HG02642 (cell line): ENCODE measurements at regions not wholly inside any gene's neighbourhood (a gene's known extent, or its start where the extent isn't known, plus 50 kb on each side); places are given as distances from the start of the nearest gene placed in this dataset.
"Not testable (repeated sequence)": the region's sequence is repeated elsewhere in the genome, so short reads cannot be mapped to it uniquely, and the experiment has no call there.

Experiments
- ATAC-seq: cut with Tn5 transposase; IDR thresholded peaks from one replicate; pipeline ENCODE4 v1.9.1; 2021; ENCODE audit warnings: mild to moderate bottlenecking; ENCODE audit not compliant: unreplicated experiment, poor library complexity

GRCh38 chr3:95506174-95506573 is 1308.2 kb upstream of the EPHA6 start:
- no peak for ATAC-seq

- no peak for ATAC-seq
Measured at GRCh38 chr3:95508124-95508523, 1306.3 kb upstream of the EPHA6 start.

GRCh38 chr3:95511828-95512227 is 1302.6 kb upstream of the EPHA6 start:
- ATAC-seq = no peak

- ATAC-seq = no peak
Measured at GRCh38 chr3:95514260-95514659, 1300.1 kb upstream of the EPHA6 start.

GRCh38 chr3:95521396-95521795 is 1293.0 kb upstream of the EPHA6 start:
- ATAC-seq = no peak

- no peak for ATAC-seq
Measured at GRCh38 chr3:95522449-95522848, 1291.9 kb upstream of the EPHA6 start.

- ATAC-seq = no peak
Measured at GRCh38 chr3:95539950-95540483, 1274.4 kb upstream of the EPHA6 start.

GRCh38 chr3:95565502-95565901 is 1248.9 kb upstream of the EPHA6 start:
- ATAC-seq = no peak

GRCh38 chr3:95567346-95567745 is 1247.0 kb upstream of the EPHA6 start:
- no peak for ATAC-seq

GRCh38 chr3:95586754-95587153 is 1227.6 kb upstream of the EPHA6 start:
- no peak for ATAC-seq

- not testable (repeated sequence) for ATAC-seq
Measured at GRCh38 chr3:95587641-95588040, 1226.8 kb upstream of the EPHA6 start.

GRCh38 chr3:95588473-95588872 is 1225.9 kb upstream of the EPHA6 start:
- no peak for ATAC-seq

GRCh38 chr3:95595416-95596075 is 1218.8 kb upstream of the EPHA6 start:
- no peak for ATAC-seq

- ATAC-seq = no peak
Measured at GRCh38 chr3:95607926-95608325, 1206.5 kb upstream of the EPHA6 start.

- no peak for ATAC-seq
Measured at GRCh38 chr3:95609411-95609810, 1205.0 kb upstream of the EPHA6 start.

GRCh38 chr3:95612611-95613010 is 1201.8 kb upstream of the EPHA6 start:
- no peak for ATAC-seq

- ATAC-seq = no peak
Measured at GRCh38 chr3:95613993-95614392, 1200.4 kb upstream of the EPHA6 start.

- ATAC-seq = no peak
Measured at GRCh38 chr3:95615592-95616310, 1198.6 kb upstream of the EPHA6 start.

- ATAC-seq = no peak
Measured at GRCh38 chr3:95626107-95626506, 1188.3 kb upstream of the EPHA6 start.

GRCh38 chr3:95627293-95627692 is 1187.1 kb upstream of the EPHA6 start:
- no peak for ATAC-seq

GRCh38 chr3:95627697-95628096 is 1186.7 kb upstream of the EPHA6 start:
- ATAC-seq = no peak

- ATAC-seq = no peak
Measured at GRCh38 chr3:95629802-95630201, 1184.6 kb upstream of the EPHA6 start.
